GM10248 (cell line): ENCODE measurements at regions not wholly inside any gene's neighbourhood (a gene's known extent, or its start where the extent isn't known, plus 50 kb on each side); places are given as distances from the start of the nearest gene placed in this dataset.

Source experiments
- CTCF ChIA-PET: fragments of 300-600 bp; sonication (Branson Sonifier 250); formaldehyde crosslinking; extraction: SDS; loops from one replicate; lab custom pipeline; 2021; ENCODE audit warnings: antibody characterized with exemption; lab: Yijun Ruan, JAX
- POLR2A ChIA-PET: fragments of 350-650 bp; sonication (Branson Sonifier 250); formaldehyde crosslinking; extraction: SDS; loops from one replicate; lab custom pipeline; 2020; ENCODE audit warnings: antibody characterized with exemption; lab: Yijun Ruan, JAX
- DNase-seq: peaks from one replicate; pipeline ENCODE4 v3.0.0; 2012; ENCODE audit errors: extremely low spot score
- TF ChIP-seq, protein P1 (sequence below): IDR thresholded peaks from 2 replicates; pipeline ENCODE4 v1.5.1; 2012; ENCODE audit warnings: mild to moderate bottlenecking, low read depth; ENCODE audit errors: extremely low read depth, missing control alignments, control extremely low read depth

DNA sequence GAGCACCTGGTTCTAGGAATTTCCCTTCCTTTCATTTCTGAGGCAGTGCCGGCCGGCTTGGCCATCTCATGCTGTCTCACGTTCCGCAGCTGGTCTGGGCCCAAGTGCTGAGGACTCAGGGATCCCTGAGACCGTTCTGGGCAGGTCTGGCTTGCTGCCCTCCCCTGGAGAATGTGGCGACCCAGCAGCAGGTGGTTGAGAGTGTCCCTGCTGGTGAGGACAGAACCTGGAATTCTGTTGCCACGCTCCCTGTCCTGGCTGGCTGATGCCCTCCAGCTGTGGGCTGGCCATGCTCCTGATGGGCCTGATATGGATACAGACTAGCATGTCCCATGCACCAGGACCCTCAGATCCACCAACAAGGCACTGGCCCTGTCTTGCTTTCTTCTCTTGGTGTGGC lies 114.0 kb upstream of the C1QTNF9B start:
- TF ChIP-seq, protein P1, sequence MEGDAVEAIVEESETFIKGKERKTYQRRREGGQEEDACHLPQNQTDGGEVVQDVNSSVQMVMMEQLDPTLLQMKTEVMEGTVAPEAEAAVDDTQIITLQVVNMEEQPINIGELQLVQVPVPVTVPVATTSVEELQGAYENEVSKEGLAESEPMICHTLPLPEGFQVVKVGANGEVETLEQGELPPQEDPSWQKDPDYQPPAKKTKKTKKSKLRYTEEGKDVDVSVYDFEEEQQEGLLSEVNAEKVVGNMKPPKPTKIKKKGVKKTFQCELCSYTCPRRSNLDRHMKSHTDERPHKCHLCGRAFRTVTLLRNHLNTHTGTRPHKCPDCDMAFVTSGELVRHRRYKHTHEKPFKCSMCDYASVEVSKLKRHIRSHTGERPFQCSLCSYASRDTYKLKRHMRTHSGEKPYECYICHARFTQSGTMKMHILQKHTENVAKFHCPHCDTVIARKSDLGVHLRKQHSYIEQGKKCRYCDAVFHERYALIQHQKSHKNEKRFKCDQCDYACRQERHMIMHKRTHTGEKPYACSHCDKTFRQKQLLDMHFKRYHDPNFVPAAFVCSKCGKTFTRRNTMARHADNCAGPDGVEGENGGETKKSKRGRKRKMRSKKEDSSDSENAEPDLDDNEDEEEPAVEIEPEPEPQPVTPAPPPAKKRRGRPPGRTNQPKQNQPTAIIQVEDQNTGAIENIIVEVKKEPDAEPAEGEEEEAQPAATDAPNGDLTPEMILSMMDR, result no peak
- DNase-seq, result no peak
- CTCF ChIA-PET, result no interaction called here
- POLR2A ChIA-PET, result no interaction called here

DNA sequence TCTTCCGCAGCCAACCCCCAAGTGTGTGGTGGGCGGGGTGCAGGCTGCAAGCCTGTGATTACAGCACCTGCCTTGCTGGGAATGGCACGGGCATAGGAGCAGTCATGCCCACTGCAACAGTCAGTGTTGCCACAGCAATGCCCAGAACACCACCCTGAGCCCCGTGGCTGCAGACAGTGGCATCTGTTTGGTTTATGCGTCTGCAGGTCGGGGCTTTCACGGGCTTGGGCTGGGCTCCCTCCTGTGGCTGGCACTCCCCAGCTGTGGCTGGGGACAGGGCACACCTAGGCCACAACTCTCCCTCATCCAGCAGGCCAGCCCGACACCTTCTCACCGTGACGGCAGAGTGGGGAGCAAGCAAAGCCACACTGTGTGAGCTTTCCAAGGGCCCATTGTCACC lies 115.3 kb upstream of the C1QTNF9B start:
- CTCF ChIA-PET, result interaction anchor here (1.5 to 1.6 kb wide), 2 partner anchors 15 to 216 kb away, joined by 3 to 5 read pairs; no protein-coding TSS in a partner anchor
- DNase-seq, result no peak
- POLR2A ChIA-PET, result no interaction called here
- TF ChIP-seq, protein P1, result no peak

DNA sequence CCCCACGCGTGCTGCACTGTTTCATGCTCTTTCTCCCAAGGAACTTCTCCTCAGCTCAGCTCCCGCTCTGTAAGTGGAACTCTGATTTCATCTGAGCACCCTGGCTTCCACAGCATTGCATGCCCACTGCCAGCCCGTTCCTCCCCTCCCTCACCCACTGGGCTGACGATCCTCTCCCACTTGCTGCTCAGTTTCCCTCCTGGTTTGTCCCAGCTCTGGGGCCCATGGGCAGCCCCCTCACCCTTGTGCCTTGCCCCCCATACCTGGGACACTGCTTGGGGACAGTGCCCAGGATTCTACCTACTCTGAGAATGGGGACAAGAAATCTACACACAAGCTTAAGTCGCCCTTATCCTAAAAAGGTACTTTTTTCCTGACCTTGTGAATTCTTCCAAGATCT lies 115.9 kb upstream of the C1QTNF9B start:
- POLR2A ChIA-PET, result no interaction called here
- no peak for DNase-seq
- CTCF ChIA-PET, result interaction anchor here (1.5 to 1.6 kb wide), 2 partner anchors 15 to 216 kb away, joined by 3 to 5 read pairs; no protein-coding TSS in a partner anchor
- TF ChIP-seq, protein P1, result no peak

DNA sequence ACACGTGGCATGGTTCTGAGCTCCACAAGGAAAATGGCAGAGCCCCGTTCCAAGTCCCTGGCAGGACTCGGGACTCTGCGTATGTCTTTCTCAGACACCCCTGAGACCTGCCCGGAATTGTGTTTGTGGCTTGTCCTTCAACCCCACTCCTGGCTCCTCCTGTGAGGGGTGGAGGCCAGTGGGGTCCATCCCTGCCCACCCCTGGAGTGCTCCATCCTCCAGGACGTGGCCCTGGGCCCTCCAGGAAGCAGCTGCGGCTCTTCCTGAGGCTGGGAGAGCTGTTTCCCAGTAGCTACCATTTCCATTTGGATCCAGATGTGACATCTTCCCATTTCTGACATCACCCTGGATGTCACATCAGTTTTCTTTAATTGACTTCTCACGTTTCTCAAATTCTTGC lies 118.7 kb upstream of the C1QTNF9B start:
- POLR2A ChIA-PET, result no interaction called here
- CTCF ChIA-PET, result interaction anchor here (1.1 to 10.6 kb wide), 4 partner anchors 94 to 213 kb away, joined by 3 to 84 read pairs (median 7); no protein-coding TSS in a partner anchor
- TF ChIP-seq, protein P1, result no peak
- no peak for DNase-seq

DNA sequence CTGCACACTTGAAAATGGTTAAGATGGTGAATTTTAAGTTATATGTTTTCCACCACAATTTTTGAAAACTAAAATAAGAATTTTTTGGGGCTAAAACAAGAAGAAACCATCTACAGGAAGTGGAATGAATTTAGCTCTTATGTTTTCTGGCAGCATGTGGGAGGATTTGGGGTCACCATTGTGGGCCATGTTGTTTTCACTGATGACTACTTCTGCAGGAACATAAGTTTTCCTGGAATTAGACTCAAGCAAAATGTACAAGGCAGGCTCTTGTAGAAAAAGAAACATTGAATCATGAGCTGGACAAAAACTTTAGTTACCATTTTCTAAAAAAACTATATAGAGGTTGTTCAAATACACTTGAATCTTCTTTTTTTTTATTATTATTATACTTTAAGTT lies 125.3 kb upstream of the C1QTNF9B start:
- TF ChIP-seq, protein P1, result no peak
- no peak for DNase-seq
- ChIA-PET CTCF (interaction anchor here (0.8 to 10.6 kb wide), 9 partner anchors 9 to 207 kb away, joined by 3 to 84 read pairs (median 4); no protein-coding TSS in a partner anchor), POLR2A (no interaction called here)

DNA sequence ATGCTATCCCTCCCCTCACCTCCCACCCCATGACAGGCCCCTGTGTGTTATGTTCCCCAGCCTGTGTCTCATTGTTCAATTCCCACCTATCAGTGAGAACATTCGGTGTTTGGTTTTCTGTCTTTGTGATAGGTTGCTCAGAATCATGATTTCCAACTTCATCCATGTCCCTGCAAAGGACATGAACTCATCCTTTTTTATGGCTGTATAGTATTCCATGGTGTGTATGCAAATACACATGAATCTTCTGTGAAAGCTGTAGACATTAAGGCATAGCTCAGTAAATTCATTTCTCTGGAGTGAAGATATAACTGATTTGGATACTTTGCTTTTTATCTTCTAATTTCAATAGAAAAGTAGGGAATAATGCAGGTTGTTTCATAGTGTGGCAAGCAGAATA lies 125.8 kb upstream of the C1QTNF9B start:
- TF ChIP-seq, protein P1, result no peak
- ChIA-PET CTCF (interaction anchor here (0.8 to 10.6 kb wide), 9 partner anchors 8 to 206 kb away, joined by 3 to 84 read pairs (median 4); no protein-coding TSS in a partner anchor), POLR2A (no interaction called here)
- no peak for DNase-seq
